Loucy (cell line): ENCODE measurements at regions not wholly inside any gene's neighbourhood (a gene's known extent, or its start where the extent isn't known, plus 50 kb on each side); places are given as distances from the start of the nearest gene placed in this dataset.

Experiments
- CTCF ChIP-seq: fragments of 200-600 bp; sonication (generic); conservative IDR thresholded peaks from 2 replicates; pipeline ENCODE4 v1.5.1; 2014; ENCODE audit warnings: mild to moderate bottlenecking, antibody characterized with exemption, low read length
- EZH2phosphoT487 ChIP-seq: fragments of 200-600 bp; IDR thresholded peaks from 2 replicates; pipeline ENCODE4 v1.6.1; 2018; ENCODE audit warnings: antibody characterized with exemption, mild to moderate bottlenecking, moderate library complexity, borderline replicate concordance

DNA sequence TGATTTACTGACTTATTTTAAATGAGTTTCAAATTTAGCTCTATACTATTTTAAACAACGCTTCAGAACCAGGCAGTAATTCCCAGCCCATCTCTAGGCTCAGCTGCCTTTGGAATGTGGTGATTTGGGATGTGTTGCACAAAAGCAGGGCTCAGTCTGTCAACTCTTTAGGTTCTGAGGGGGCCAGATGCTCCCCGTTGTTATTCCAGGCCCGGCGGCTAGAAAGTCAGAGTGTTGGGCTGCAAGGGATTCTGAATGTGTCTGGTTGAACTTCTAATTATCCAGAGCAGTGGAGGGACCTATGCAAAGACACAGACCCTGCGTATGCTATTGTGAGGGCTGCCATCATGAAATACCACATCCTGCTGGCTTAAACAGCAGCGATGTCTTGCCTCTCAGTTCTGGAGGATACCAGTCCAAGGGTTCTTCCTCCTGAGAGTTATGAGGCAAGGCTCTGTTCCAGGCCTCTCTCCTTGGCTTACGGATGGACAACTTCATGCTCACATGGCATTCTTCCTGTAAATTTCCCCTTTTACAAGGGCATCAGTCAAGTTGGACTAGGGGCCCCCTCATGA, 123.2 kb upstream of the TRIM2 start:
- TF ChIP-seq CTCF = no peak
- no peak for TF ChIP-seq EZH2phosphoT487
